VCaP (cell line): ENCODE measurements at regions not wholly inside any gene's neighbourhood (a gene's known extent, or its start where the extent isn't known, plus 50 kb on each side); places are given as distances from the start of the nearest gene placed in this dataset.

Experiments used
- H3K27ac ChIP-seq: fragments of 450-650 bp; 2 replicates; pipeline ENCODE4 v1.5.1; 2017
- CTCF ChIP-seq: fragments of 450-650 bp; conservative IDR thresholded peaks from 2 replicates; pipeline ENCODE4 v1.5.1; 2017; ENCODE audit warnings: mild to moderate bottlenecking, moderate library complexity

GRCh38 chr7:125099519-125099918, 169.9 kb upstream of the POT1 start:
- TF ChIP-seq CTCF: no peak
- H3K27ac ChIP-seq: no peak overlapping the region

DNA sequence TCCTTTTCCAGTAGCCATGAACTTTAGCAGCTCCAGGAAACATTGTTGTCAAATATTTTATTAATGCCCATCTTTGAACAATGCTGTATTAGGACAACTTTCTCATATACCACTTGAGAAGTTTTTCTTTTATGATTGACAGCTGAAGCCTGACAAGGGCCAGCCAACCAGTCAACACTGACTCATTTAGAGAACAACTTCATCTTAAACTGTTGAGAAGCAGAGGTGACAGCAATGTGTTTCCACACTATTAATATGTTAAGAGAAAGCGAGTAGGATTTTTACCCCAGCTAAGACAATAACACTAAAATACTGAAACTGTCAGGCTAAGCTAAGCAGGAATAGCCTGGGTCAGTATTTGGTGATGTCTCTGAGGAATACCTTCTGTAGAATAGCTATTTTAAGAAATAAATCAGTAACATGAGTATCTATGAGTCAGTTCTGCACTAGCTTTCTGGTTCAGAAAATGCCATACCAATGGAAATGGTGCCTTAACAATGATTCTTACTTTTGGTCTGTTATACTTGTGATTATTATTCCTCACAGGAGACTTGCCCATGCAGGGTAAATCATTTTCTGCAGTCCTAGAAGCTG, 168.8 kb upstream of the POT1 start:
- TF ChIP-seq CTCF: no peak
- no peak overlapping the region for H3K27ac ChIP-seq

DNA sequence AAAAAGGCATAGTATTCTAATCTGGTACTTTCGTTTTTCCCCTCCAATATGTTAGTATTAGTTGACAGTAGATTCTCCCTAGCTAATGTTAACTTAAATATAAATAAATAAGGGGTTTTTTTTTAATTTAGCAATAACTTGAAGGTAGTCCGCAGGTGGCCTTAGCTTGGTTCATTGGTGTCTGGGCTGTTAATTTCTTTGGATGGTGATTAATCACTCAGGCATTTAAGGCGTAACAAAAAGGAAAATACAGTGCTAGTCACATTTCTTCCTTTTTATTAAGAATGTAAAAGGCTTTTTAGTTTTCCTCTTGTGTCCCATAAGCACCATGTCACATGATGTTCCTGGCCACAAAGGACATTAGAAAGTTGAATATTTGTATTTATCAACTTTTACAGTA, 161.0 kb upstream of the POT1 start:
- H3K27ac ChIP-seq: no peak overlapping the region
- no peak for TF ChIP-seq CTCF

DNA sequence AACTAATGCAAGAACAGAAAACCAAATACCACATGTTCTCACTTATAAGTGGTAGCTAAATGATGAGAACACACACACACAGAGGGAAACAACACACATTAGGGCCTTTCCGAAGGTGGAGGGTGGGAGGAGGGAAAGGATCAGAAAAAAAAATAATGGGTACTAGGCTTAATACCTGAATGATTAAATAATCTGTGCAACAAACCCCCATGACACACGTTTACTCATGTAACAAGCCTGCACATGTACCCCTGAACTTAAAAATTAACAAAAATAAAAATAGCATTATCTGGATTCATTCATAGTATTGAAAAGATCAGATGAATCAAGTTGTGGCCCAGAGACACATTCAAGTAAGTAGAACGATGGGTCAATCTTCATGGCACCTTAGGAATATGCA, 159.5 kb upstream of the POT1 start:
- no peak overlapping the region for H3K27ac ChIP-seq
- no peak for TF ChIP-seq CTCF

GRCh38 chr7:125088555-125088954, 158.9 kb upstream of the POT1 start:
- TF ChIP-seq CTCF: no peak
- H3K27ac ChIP-seq: no peak overlapping the region

GRCh38 chr7:125085084-125085483, 155.5 kb upstream of the POT1 start:
- no peak overlapping the region for H3K27ac ChIP-seq
- no peak for TF ChIP-seq CTCF

GRCh38 chr7:125084196-125084595, 154.6 kb upstream of the POT1 start:
- TF ChIP-seq CTCF: no peak
- no peak overlapping the region for H3K27ac ChIP-seq
